Fibroblast of skin of right quadriceps (primary cell): ENCODE measurements at regions not wholly inside any gene's neighbourhood (a gene's known extent, or its start where the extent isn't known, plus 50 kb on each side); places are given as distances from the start of the nearest gene placed in this dataset.

Source experiments
- DNase-seq: peaks from one replicate; pipeline ENCODE4 v3.0.0-alpha.2; 2013

- peak; percentile 18 for DNase-seq
These were observed 119.7 kb upstream of the PJA2 start for GRCh38 chr5:109529520-109529919.

- DNase-seq, result no peak
These were observed 114.8 kb upstream of the PJA2 start for GRCh38 chr5:109524555-109524954.

- DNase-seq, result no peak
These were observed 114.3 kb upstream of the PJA2 start for GRCh38 chr5:109524026-109524425.

DNA sequence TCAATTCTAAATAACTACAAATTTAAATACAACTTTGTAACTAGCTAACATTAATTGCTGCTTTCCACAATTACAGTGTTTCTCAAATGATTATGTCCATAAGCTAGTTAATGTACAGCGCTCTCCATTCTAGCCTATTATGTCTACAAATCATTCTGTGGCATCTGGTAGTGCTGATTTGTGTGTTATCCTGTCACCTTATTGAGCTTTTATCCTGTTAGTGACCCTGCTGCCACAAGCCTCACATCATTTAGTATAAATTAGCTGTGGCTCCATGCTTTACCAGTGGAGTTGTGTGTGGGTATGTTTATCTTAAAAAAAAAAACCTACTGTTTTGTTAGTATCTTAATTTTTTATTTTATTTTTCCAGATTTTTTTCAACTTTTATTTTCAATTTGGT, 112.6 kb upstream of the PJA2 start:
- DNase-seq, result no peak

DNA sequence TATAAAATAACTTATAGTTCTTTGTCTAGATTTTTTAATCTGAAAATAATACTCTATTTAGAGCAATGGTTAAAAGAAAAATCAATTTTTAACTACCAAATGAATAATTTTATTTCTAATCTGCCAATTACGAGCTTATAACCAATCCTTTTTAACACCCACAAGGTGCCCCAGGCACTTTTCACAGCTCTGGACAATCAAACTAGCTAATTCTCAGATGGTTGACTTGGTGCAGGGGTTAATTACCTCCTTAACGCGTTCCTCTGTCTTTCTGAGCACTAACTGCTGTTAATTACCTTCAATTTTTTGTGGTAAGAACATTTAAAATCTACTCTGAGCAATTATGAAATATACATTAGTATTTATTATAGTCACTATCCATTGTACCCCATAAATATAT, 109.6 kb upstream of the PJA2 start:
- DNase-seq, result no peak

DNA sequence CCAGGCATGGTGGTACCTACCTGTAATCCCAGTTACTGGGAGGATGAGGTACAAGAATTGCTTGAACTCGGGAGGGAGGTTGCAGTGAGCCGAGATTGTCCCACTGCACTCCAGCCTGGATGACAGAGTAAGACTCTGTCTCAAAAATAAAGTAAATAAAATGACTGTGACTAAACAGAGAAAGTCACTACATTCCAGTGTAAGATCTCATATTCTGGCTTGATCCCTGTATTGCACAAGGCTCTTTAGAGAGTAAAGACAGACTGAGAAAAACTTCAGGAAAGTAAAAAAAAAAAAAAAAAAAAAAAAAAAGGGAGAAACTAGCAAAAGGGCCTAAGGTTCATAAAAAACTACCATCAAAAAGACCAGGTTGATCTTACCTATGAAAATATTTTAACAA, 106.6 kb upstream of the PJA2 start:
- peak; percentile 14 for DNase-seq

GRCh38 chr5:109511980-109512734, 102.4 kb upstream of the PJA2 start:
- no peak for DNase-seq

DNA sequence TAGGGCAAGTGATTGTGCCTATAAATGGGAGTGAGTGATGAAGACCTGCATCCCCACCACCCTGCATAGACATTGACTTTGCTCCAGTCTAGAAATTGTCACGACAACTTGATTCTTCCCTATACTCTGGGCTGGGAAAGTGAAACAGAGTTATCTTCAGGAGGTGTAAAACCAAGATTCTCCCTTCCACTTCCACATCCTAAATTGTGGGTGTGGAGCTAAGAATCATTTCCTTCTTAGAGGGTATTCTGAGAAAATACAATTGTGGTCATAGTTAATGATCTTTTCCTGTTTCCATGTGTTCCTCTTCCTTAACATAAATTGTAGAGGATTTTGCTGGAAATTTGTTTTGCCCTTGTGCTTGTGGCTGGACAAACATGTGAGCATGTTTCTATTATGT, 96.8 kb upstream of the PJA2 start:
- no peak for DNase-seq

- DNase-seq, result no peak
These were observed 86.3 kb upstream of the PJA2 start for GRCh38 chr5:109496112-109496511.

GRCh38 chr5:109487753-109488420, 78.1 kb upstream of the PJA2 start:
- no peak for DNase-seq

- DNase-seq, result no peak
These were observed 76.5 kb upstream of the PJA2 start for GRCh38 chr5:109486200-109486804.

DNA sequence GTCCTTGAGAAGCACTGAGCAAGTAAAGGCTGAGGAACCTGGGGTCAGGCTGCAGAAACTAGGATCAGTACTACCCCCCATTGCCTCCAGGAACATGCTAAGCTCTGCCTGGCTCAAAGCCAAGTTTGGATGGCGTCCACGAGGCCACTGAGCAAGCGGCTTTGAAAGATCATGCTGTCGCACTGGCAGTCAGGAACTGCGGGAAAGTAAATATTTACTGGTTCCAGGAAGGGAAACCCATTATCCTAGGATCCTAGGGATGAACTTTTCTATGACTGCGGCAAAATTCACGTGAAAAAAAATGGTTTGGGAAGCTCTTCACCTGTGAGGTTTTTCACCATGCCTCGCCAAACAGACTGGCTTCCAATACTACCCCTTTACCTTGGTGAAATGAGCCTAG, 75.3 kb upstream of the PJA2 start:
- DNase-seq, result peak; percentile 7

GRCh38 chr5:109484597-109484996, 74.8 kb upstream of the PJA2 start:
- no peak for DNase-seq

DNA sequence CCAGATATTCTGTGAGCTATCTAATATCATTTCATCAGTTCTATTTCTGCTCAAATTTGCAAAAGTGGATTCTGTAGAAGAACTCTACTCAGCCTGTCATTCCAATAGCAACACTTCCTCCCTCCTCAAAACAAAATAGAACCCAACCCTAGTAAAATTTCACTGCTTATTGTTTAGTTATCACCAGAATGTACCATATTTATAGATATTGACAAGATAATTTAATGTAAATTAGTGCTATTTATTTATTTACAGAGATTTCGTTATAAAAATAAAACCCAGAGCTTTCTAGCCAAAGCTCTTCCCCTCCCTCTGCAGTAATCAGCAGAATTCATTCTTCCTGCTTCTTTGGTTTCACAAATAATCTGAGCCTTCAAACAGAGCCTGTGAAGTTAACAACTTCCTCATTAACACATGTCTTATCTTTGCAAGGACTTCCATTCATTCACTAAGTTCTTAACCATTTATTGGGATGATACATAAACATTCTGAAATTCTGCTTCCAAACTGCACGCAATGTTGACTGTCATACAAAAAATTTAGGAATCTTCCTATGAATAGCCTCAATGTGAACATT, 73.7 kb upstream of the PJA2 start:
- DNase-seq, result no peak

DNA sequence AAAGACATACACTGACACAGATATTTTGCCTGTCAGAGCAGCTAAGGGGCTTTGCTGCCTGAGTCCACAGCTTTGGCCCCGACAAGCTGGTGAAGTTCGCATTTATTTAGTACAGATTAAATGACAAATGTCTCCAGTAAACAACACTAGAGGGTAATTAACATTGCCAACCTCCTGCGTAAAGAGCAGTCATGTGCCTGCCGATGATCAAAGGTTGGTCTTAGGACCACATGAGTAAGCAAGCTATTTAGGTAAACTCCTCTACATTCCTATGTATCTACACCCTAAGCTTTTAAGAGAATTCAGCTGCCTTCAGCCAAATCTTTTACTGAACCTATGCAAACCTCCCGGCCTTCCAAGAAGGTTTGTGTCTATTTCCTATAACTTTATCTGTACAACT, 73.0 kb upstream of the PJA2 start:
- DNase-seq, result no peak

- DNase-seq, result peak; percentile 24
These were observed 69.6 kb upstream of the PJA2 start for GRCh38 chr5:109479260-109479860.

DNA sequence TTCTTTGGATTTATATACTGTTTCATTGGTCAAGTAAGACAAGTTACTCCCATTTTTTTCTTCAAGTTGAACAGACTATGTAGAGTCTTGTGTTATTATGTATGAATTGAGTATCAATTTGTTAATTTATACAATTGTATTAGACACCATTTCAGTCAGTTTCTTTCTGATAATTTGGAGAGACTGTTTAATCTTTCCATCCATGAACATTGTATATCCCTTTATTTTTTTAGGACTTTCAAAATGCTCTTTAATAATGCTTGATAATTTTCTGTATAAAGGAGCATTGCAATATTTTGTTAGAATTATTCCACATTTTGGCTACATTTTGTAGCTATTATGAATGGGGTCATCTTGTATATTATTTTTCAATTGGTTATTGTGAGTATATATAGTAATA, 69.1 kb upstream of the PJA2 start:
- DNase-seq, result no peak

DNA sequence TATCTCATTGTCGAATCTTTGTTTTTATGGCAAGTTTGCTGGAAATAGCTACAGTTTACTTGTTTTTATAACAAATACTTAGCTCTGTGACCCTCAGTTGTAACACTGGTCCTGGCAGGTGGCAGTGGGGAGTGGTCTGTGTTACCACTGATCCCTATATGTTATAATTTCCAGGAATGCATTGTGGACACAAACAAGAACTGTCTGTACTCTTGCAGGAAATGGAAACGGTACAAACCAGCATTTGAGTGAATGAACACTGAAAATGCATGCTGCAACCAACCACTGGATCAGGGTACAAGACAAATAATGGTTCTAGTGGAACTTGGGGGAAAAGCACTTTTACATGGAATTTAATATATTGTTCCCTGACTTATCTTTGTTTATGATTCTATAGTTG, 66.5 kb upstream of the PJA2 start:
- DNase-seq, result no peak

GRCh38 chr5:109469896-109470662, 60.3 kb upstream of the PJA2 start:
- DNase-seq, result no peak

DNA sequence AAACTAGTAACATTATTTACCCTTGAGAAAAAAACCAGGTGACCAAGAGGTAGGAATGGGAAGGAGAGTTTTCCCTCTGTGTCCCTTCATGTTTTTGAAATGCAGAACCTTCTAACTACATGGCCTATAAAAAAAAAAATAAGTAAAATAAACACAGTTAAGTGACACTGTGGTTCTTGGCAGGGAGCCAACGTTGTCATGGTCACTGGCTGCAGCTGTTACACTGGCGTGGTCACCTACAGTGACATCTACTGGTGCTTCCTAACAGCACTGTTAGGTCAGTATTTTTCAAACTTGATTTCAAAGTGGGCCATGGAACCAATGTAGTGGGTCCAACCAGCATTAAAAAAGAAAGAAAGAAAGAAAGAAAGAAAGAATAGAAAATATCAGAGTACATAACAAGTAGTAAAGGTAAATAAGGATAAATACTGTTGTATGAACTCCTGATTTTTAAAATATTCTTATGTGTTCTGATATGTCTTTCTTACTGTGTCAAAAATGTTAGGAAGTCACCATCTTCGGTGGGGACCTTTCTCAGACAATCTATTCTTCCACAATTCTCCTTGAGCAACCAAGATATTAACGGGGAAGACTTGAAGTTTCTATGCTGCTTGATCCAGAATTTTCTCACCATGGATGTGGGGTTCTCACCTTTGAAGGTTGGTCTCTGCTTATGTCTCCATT, 59.1 kb upstream of the PJA2 start:
- DNase-seq, result peak; percentile 90

DNA sequence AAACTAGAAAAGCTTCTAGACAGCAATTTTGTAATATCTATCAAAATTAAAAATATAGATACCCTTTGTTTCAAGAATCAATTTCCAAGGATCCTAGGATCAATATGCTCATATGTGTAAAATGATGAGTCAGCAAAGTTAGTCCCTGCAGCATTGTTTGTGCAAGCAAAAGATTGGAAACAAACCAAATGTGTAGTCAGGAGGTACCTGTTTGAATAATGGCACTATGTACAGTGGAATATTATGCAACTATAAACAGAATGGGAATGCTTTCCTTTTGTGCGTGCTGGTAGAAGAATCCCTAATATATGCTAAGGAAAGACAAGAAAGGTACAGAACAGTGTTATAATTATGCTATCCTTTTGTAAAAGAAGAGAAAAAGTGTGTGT, 58.5 kb upstream of the PJA2 start:
- no peak for DNase-seq

DNA sequence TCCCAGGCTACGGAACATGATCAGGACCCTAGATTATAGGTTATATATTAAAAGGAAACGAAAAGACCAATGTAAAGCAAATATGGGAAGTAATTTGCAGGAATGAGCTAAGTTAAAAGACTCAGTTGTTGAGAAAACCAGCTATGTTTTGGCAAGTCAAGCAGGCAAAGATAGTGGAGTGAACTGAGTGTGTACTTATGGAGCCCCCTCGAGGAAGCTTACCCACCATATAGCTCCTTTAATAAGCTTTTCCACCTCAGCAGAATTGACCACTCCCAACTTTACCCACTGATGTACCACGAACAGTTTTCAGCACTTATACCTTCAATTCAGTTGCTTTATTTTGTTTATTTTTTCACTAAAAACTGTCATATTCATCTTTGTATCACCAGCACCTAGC, 57.3 kb upstream of the PJA2 start:
- DNase-seq, result no peak
